ENCODE measurements at regions not wholly inside any gene's neighbourhood (a gene's known extent, or its start where the extent isn't known, plus 50 kb on each side); places are given as distances from the start of the nearest gene placed in this dataset.

GRCh38 chr16:64130140-64130539 is 991.7 kb downstream of the CDH11 start:
- Histone ChIP-seq H3K27me3 (no peaks in the 10 kb centered on the region), H3K36me3 (no peaks in the 10 kb centered on the region), H3K27ac (no peak overlapping the region), H3K4me1 (no peaks in the 10 kb centered on the region), H3K4me3 (no peak overlapping the region), H3K9me3 (no peaks in the 10 kb centered on the region)
- no peak for TF ChIP-seq POLR2A (IDR thresholded peaks at IDR 0.05)
- no peak for TF ChIP-seq CTCF (IDR thresholded peaks at IDR 0.05)
- no peak for DNase-seq

GRCh38 chr16:64122177-64122576 is 999.7 kb downstream of the CDH11 start:
- no peaks in the 10 kb centered on the region for H3K4me1 ChIP-seq
- H3K36me3 ChIP-seq: no peaks in the 10 kb centered on the region
- no peaks in the 10 kb centered on the region for H3K9me3 ChIP-seq
- H3K27me3 ChIP-seq: no peaks in the 10 kb centered on the region
- TF ChIP-seq CTCF (IDR thresholded peaks at IDR 0.05): no peak
- no peak for TF ChIP-seq POLR2A (IDR thresholded peaks at IDR 0.05)
- H3K4me3 ChIP-seq: no peak overlapping the region
- no peak for DNase-seq
- no peak overlapping the region for H3K27ac ChIP-seq

GRCh38 chr16:64121473-64121872 is 1000.4 kb downstream of the CDH11 start:
- H3K4me1 ChIP-seq: no peaks in the 10 kb centered on the region
- no peaks in the 10 kb centered on the region for H3K27me3 ChIP-seq
- no peaks in the 10 kb centered on the region for H3K36me3 ChIP-seq
- H3K4me3 ChIP-seq: no peak overlapping the region
- no peaks in the 10 kb centered on the region for H3K9me3 ChIP-seq
- no peak for TF ChIP-seq CTCF (IDR thresholded peaks at IDR 0.05)
- no peak for TF ChIP-seq POLR2A (IDR thresholded peaks at IDR 0.05)
- no peak overlapping the region for H3K27ac ChIP-seq
- DNase-seq: no peak

- TF ChIP-seq POLR2A (IDR thresholded peaks at IDR 0.05): no peak
- no peak for TF ChIP-seq CTCF (IDR thresholded peaks at IDR 0.05)
Measured at GRCh38 chr16:64116151-64116550, 1005.7 kb downstream of the CDH11 start.

GRCh38 chr16:64109241-64109640 is 1012.6 kb downstream of the CDH11 start:
- H3K9me3 ChIP-seq: no peaks in the 10 kb centered on the region
- DNase-seq: no peak
- H3K36me3 ChIP-seq: no peaks in the 10 kb centered on the region
- no peaks in the 10 kb centered on the region for H3K27me3 ChIP-seq
- no peak for TF ChIP-seq POLR2A (IDR thresholded peaks at IDR 0.05)
- no peak for TF ChIP-seq CTCF (IDR thresholded peaks at IDR 0.05)
- H3K4me3 ChIP-seq: no peak overlapping the region
- H3K27ac ChIP-seq: no peak overlapping the region
- H3K4me1 ChIP-seq: no peaks in the 10 kb centered on the region

More at GRCh38 chr16:64116151-64116550, 1005.7 kb downstream of the CDH11 start:
- Histone ChIP-seq H3K27me3 (no peaks in the 10 kb centered on the region), H3K4me1 (no peaks in the 10 kb centered on the region), H3K4me3 (no peak overlapping the region), H3K27ac (no peak overlapping the region), H3K36me3 (no peaks in the 10 kb centered on the region), H3K9me3 (no peaks in the 10 kb centered on the region)
- no peak for DNase-seq

- Histone ChIP-seq H3K27ac (no peak overlapping the region), H3K27me3 (no peaks in the 10 kb centered on the region), H3K4me3 (no peak overlapping the region), H3K9me3 (no peaks in the 10 kb centered on the region), H3K36me3 (no peaks in the 10 kb centered on the region), H3K4me1 (no peaks in the 10 kb centered on the region)
- DNase-seq: no peak
- TF ChIP-seq CTCF (IDR thresholded peaks at IDR 0.05) (no peak), POLR2A (IDR thresholded peaks at IDR 0.05) (no peak)
Measured at GRCh38 chr16:64102654-64103053, 1019.2 kb downstream of the CDH11 start.
